Mesothelial cell of epicardium (in vitro differentiated cells): ENCODE measurements at regions not wholly inside any gene's neighbourhood (a gene's known extent, or its start where the extent isn't known, plus 50 kb on each side); places are given as distances from the start of the nearest gene placed in this dataset.

Source experiments
- DNase-seq, 2 experiments: peaks; one replicate each; pipeline ENCODE4 v3.0.0; 2021; ENCODE audit warnings: low spot score in 2 of 2; ENCODE audit not compliant: unreplicated experiment in 2 of 2
- H3K27ac Mint-ChIP-seq: 2 replicates; pipeline ENCODE4 v1.8.0; 2021; ENCODE audit warnings: mixed read lengths
- H3K27me3 Mint-ChIP-seq: 2 replicates; pipeline ENCODE4 v1.8.0; 2021; ENCODE audit warnings: low read depth, mixed read lengths
- H3K36me3 Mint-ChIP-seq: 2 replicates; pipeline ENCODE4 v1.8.0; 2021; ENCODE audit warnings: mixed read lengths
- H3K4me1 Mint-ChIP-seq: 2 replicates; pipeline ENCODE4 v1.8.0; 2021; ENCODE audit warnings: mixed read lengths
- H3K4me3 Mint-ChIP-seq: 2 replicates; pipeline ENCODE4 v1.8.0; 2021; ENCODE audit warnings: mild to moderate bottlenecking, moderate library complexity, mixed read lengths
- H3K9me3 Mint-ChIP-seq: 2 replicates; pipeline ENCODE4 v1.8.0; 2021; ENCODE audit warnings: mixed read lengths
- CTCF ChIP-seq: fragments of 200-600 bp; sonication (generic); IDR thresholded peaks from one replicate; pipeline ENCODE4 v1.5.0; 2021; ENCODE audit warnings: antibody characterized with exemption; ENCODE audit not compliant: unreplicated experiment

DNA sequence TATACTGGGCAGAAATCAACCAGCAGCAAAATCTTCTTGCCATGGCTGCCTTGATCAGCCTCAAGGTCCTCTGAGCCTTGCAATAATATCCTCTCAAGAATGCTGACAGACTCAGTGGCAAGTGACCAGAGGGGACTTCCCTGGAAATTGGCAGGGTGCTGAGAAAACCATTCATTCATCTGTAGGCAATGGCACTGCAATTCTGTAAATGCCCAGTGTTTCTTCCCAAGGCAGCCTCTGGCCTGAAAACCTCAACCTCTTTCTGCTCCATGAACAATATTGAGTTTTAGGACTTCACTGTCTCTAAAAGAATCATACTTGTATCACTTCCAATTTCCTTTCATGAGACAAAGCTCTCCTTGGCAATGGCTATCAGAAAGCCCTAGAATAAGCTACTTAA lies 754.3 kb upstream of the TENM3 start:
- Mint-ChIP-seq H3K4me1 (peaks cover 2% of the 10 kb centered on the region), H3K4me3 (no peak overlapping the region), H3K27me3 (no peaks in the 10 kb centered on the region), H3K9me3 (no peaks in the 10 kb centered on the region), H3K36me3 (no peaks in the 10 kb centered on the region), H3K27ac (no peak overlapping the region)
- no peak for DNase-seq
- no peak for TF ChIP-seq CTCF

GRCh38 chr4:181498148-181498547 lies 745.1 kb upstream of the TENM3 start:
- Mint-ChIP-seq H3K9me3 (peaks cover 9% of the 10 kb centered on the region), H3K4me3 (no peak overlapping the region), H3K27me3 (peaks cover 2% of the 10 kb centered on the region), H3K36me3 (no peaks in the 10 kb centered on the region), H3K4me1 (peaks cover 8% of the 10 kb centered on the region), H3K27ac (no peak overlapping the region)
- TF ChIP-seq CTCF = no peak
- no peak for DNase-seq

- Mint-ChIP-seq H3K9me3 (peaks cover 5% of the 10 kb centered on the region), H3K27ac (no peak overlapping the region), H3K4me3 (no peak overlapping the region), H3K36me3 (no peaks in the 10 kb centered on the region), H3K27me3 (peaks cover 7% of the 10 kb centered on the region), H3K4me1 (peaks cover 16% of the 10 kb centered on the region)
- DNase-seq = no peak
- no peak for TF ChIP-seq CTCF
Observed at GRCh38 chr4:181502611-181503010, 740.6 kb upstream of the TENM3 start.

GRCh38 chr4:181503687-181504390 lies 739.4 kb upstream of the TENM3 start:
- Mint-ChIP-seq H3K4me3 (no peak overlapping the region), H3K27me3 (peaks cover 7% of the 10 kb centered on the region), H3K36me3 (no peaks in the 10 kb centered on the region), H3K27ac (no peak overlapping the region), H3K9me3 (no peaks in the 10 kb centered on the region), H3K4me1 (peaks cover 18% of the 10 kb centered on the region)
- DNase-seq = no peak
- TF ChIP-seq CTCF = no peak

DNA sequence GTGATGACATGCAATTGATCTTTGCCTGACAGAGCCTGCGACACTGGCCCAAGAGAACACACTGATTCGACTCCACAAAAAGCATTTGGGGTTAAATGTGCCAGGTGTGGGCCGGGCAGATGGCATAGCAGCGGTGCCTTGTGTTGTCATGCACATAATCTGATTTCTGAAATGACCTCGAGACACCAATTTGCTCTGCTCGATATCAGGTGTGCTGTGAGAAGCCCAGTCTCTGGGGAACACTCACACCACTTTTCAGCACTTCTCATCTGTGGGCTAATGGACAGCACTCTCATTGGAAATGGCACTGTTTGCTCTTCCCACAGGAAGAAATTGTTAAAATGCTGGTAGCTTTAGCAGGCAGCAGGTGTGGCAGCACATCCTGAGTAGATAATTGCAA lies 738.3 kb upstream of the TENM3 start:
- DNase-seq = no peak
- peaks cover 27% of the 10 kb centered on the region for H3K4me1 Mint-ChIP-seq
- H3K9me3 Mint-ChIP-seq = no peaks in the 10 kb centered on the region
- H3K27ac Mint-ChIP-seq = no peak overlapping the region
- no peaks in the 10 kb centered on the region for H3K36me3 Mint-ChIP-seq
- no peak overlapping the region for H3K4me3 Mint-ChIP-seq
- TF ChIP-seq CTCF = no peak
- H3K27me3 Mint-ChIP-seq = peaks cover 7% of the 10 kb centered on the region
